Endothelial cell of umbilical vein (primary cell): ENCODE measurements at regions not wholly inside any gene's neighbourhood (a gene's known extent, or its start where the extent isn't known, plus 50 kb on each side); places are given as distances from the start of the nearest gene placed in this dataset.
A peak's percentile ranks its signal among the peaks of the same experiment; 100 is the strongest.

Experiments used
- BruUV-seq: library from RNA; stranded (reverse); fragments of 400-500 nt; replicated peaks from 2 replicates; lab custom pipeline; 2021; lab: Mats Ljungman, UMichigan
- CTCF ChIA-PET: fragments of 300-600, 350-600 bp; sonication (Branson Sonifier 250); formaldehyde crosslinking; loops from one replicate; lab custom pipeline; 2021; ENCODE audit warnings: antibody characterized with exemption, inconsistent platforms; lab: Charles Lee
- POLR2A ChIA-PET: fragments of 300-600, 350-600 bp; sonication (Branson Sonifier 250); formaldehyde crosslinking; loops from one replicate; lab custom pipeline; 2021; ENCODE audit warnings: antibody characterized with exemption, inconsistent platforms; lab: Charles Lee
- DNase-seq: peaks from one replicate; pipeline ENCODE4 v3.0.0-alpha.2; 2011; ENCODE audit warnings: low read depth, low spot score
- FAIRE-seq: peaks from 2 replicates; lab custom pipeline; 2011; peaks lifted over from hg19 to GRCh38; lab: Jason Lieb, UNC
- H2AFZ ChIP-seq: 2 replicates; pipeline ENCODE4 v1.6.0; 2012; ENCODE audit warnings: low read depth, low read length, control low read depth, inconsistent platforms
- H3K27ac ChIP-seq: 2 replicates; pipeline ENCODE4 v1.5.1; 2011; ENCODE audit warnings: low read depth, mild to moderate bottlenecking, control low read depth, low read length, moderate library complexity; ENCODE audit not compliant: insufficient read depth
- H3K27me3 ChIP-seq, 2 experiments: 2 replicates each; pipeline versions ENCODE4 v1.6.0 to v1.6.1; 2011; ENCODE audit warnings: low read length in 2 of 2, mixed read lengths in 1 of 2; ENCODE audit not compliant: control insufficient read depth in 2 of 2, insufficient read depth in 2 of 2
- H3K36me3 ChIP-seq, 2 experiments: 2 replicates in 1 of 2; 3 replicates in 1 of 2; pipeline ENCODE4 v1.5.1; 2011; ENCODE audit warnings: low read length in 2 of 2, mild to moderate bottlenecking in 1 of 2, moderate library complexity in 1 of 2; ENCODE audit not compliant: control insufficient read depth in 2 of 2, insufficient read depth in 2 of 2; ENCODE audit errors: extremely low read depth in 1 of 2
- H3K4me1 ChIP-seq: 3 replicates; pipeline ENCODE4 v1.5.1; 2011; ENCODE audit warnings: mild to moderate bottlenecking, low read length; ENCODE audit not compliant: control insufficient read depth, insufficient read depth; ENCODE audit errors: extremely low read depth
- H3K4me2 ChIP-seq: 2 replicates; pipeline ENCODE4 v1.6.1; 2011; ENCODE audit warnings: low read length, control low read depth, mixed read lengths; ENCODE audit not compliant: insufficient read depth
- H3K4me3 ChIP-seq, 3 experiments: fragments of 200-600 bp in 1 of 3; sonication (generic), shearing (Covaris generic) in 1 of 3; replicated peaks in 1 of 3; 2 replicates each; pipeline ENCODE4 v1.5.1; 2011 to 2016; ENCODE audit warnings: control low read depth in 3 of 3, low read length in 3 of 3, mild to moderate bottlenecking in 2 of 3, inconsistent platforms in 1 of 3, low read depth in 1 of 3, moderate library complexity in 1 of 3; ENCODE audit not compliant: insufficient read depth in 1 of 3
- H3K79me2 ChIP-seq: 2 replicates; pipeline ENCODE4 v1.6.0; 2012; ENCODE audit warnings: low read length, inconsistent platforms; ENCODE audit not compliant: control insufficient read depth, insufficient read depth
- H3K9ac ChIP-seq: replicated peaks from 2 replicates; pipeline ENCODE3; 2011; ENCODE audit warnings: low read length, control low read depth; ENCODE audit not compliant: insufficient read depth; ENCODE audit errors: extremely low read depth
- H3K9me1 ChIP-seq: replicated peaks from 3 replicates; pipeline ENCODE4 v1.6.0; 2011; ENCODE audit warnings: mild to moderate bottlenecking, low read length; ENCODE audit not compliant: control insufficient read depth, insufficient read depth; ENCODE audit errors: extremely low read depth
- H3K9me3 ChIP-seq: replicated peaks from 2 replicates; pipeline ENCODE4 v1.5.1; 2012; ENCODE audit warnings: low read length, inconsistent platforms; ENCODE audit not compliant: control insufficient read depth, insufficient read depth
- H4K20me1 ChIP-seq: replicated peaks from 2 replicates; pipeline ENCODE3; 2011; ENCODE audit warnings: mild to moderate bottlenecking, low read length; ENCODE audit not compliant: control insufficient read depth, insufficient read depth; ENCODE audit errors: extremely low read depth
- FOS ChIP-seq: IDR thresholded peaks from 2 replicates; pipeline ENCODE4 v1.6.1; 2011; ENCODE audit warnings: mild to moderate bottlenecking, low read length, moderate library complexity, borderline replicate concordance; ENCODE audit not compliant: insufficient read depth
- GATA2 ChIP-seq: IDR thresholded peaks from 2 replicates; pipeline ENCODE4 v1.7.0; 2011; ENCODE audit warnings: low read depth, mild to moderate bottlenecking, moderate library complexity, mixed read lengths, low read length; ENCODE audit not compliant: insufficient read length, insufficient read depth
- JUN ChIP-seq: IDR thresholded peaks from 2 replicates; pipeline ENCODE4 v1.6.1; 2011; ENCODE audit warnings: borderline replicate concordance, low read depth; ENCODE audit not compliant: insufficient read length, insufficient read depth
- MYC ChIP-seq: IDR thresholded peaks from one replicate; pipeline ENCODE4 v1.6.1; 2011; ENCODE audit warnings: mild to moderate bottlenecking, low read depth, low read length
- POLR2AphosphoS5 ChIP-seq: IDR thresholded peaks from 2 replicates; pipeline ENCODE4 v1.6.1; 2012; ENCODE audit warnings: low read depth, mild to moderate bottlenecking, control low read depth, low read length, moderate library complexity; ENCODE audit not compliant: insufficient read depth
- dilution Hi-C: fragments of 300-500 bp; cut with MboI; formaldehyde crosslinking; loops from one replicate; pipeline ENCODE4 v1.15.0; 2019; ENCODE audit warnings: low sequenced_read_pairs; ENCODE audit not compliant: extremely low pct_ligation_motif_present
- intact Hi-C: fragments of 100-400 bp; cut with micrococcal nuclease; formaldehyde crosslinking; loops from one replicate; pipeline ENCODE4 v1.10.0; 2022
- TF ChIP-seq, protein P1 (sequence below): IDR thresholded peaks from 2 replicates; pipeline ENCODE4 v1.6.1; 2011; ENCODE audit not compliant: insufficient read depth, insufficient read length
- TF ChIP-seq, protein P2 (sequence below), 2 donors: IDR thresholded peaks; 1 replicate in 1 of 2; 2 replicates in 1 of 2; pipeline ENCODE4 v1.5.1; 2011; ENCODE audit warnings: low read length in 2 of 2, mild to moderate bottlenecking in 2 of 2, moderate library complexity in 2 of 2, control low read depth in 1 of 2, inconsistent platforms in 1 of 2, low read depth in 1 of 2; ENCODE audit not compliant: insufficient read depth in 1 of 2; ENCODE audit errors: extremely low read depth in 1 of 2

GRCh38 chr11:27839226-27839913 is 139.1 kb upstream of the BDNF start:
- no TSS peak for BruUV-seq
- Histone ChIP-seq H3K4me2 (no peak overlapping the region), H3K4me3 (no peak overlapping the region), H2AFZ (peak overlapping the region; percentile 15), H3K9me1 (no peaks in the 10 kb centered on the region), H3K4me1 (no peaks in the 10 kb centered on the region), H3K27ac (no peak overlapping the region), H3K9ac (no peak overlapping the region), H3K27me3 (peaks cover 5 to 16% of the 10 kb centered on the region in 2 experiments), H3K79me2 (no peaks in the 10 kb centered on the region), H3K36me3 (no peaks in the 10 kb centered on the region), H3K9me3 (no peaks in the 10 kb centered on the region), H4K20me1 (no peaks in the 10 kb centered on the region)
- TF ChIP-seq FOS: no peak
- TF ChIP-seq POLR2AphosphoS5: no peak
- no peak for TF ChIP-seq GATA2
- TF ChIP-seq, protein P1, sequence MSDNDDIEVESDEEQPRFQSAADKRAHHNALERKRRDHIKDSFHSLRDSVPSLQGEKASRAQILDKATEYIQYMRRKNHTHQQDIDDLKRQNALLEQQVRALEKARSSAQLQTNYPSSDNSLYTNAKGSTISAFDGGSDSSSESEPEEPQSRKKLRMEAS: no peak
- TF ChIP-seq JUN: no peak
- no peak for TF ChIP-seq MYC
- TF ChIP-seq, protein P2, sequence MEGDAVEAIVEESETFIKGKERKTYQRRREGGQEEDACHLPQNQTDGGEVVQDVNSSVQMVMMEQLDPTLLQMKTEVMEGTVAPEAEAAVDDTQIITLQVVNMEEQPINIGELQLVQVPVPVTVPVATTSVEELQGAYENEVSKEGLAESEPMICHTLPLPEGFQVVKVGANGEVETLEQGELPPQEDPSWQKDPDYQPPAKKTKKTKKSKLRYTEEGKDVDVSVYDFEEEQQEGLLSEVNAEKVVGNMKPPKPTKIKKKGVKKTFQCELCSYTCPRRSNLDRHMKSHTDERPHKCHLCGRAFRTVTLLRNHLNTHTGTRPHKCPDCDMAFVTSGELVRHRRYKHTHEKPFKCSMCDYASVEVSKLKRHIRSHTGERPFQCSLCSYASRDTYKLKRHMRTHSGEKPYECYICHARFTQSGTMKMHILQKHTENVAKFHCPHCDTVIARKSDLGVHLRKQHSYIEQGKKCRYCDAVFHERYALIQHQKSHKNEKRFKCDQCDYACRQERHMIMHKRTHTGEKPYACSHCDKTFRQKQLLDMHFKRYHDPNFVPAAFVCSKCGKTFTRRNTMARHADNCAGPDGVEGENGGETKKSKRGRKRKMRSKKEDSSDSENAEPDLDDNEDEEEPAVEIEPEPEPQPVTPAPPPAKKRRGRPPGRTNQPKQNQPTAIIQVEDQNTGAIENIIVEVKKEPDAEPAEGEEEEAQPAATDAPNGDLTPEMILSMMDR (IDR thresholded peaks at IDR 0.05; ENCODE audit: extremely low read depth in 1 of 2, insufficient read depth in 1 of 2, low read depth in 1 of 2, low read length in 2 of 2): peak; percentile 13 to 26
- CTCF ChIA-PET: interaction anchor here (0.7 to 2.4 kb wide), 23 partner anchors 8 to 1490 kb away, joined by 3 to 32 read pairs (median 4); partner anchors contain the start of genes KIF18A and METTL15
- POLR2A ChIA-PET: no interaction called here
- FAIRE-seq (peak; percentile 40), DNase-seq (peak; percentile 29)
- intact Hi-C loops: loop anchor here (1.0 to 10.0 kb wide), 2 partner anchors 690 to 1495 kb away; no protein-coding TSS in a partner anchor
- dilution Hi-C loops: no loop called here
